Gastroesophageal sphincter (tissue), 3 donors: ENCODE measurements at regions not wholly inside any gene's neighbourhood (a gene's known extent, or its start where the extent isn't known, plus 50 kb on each side); places are given as distances from the start of the nearest gene placed in this dataset.

Source experiments
- POLR2A ChIP-seq, 2 donors: fragments of 450-650 bp; IDR thresholded peaks; one replicate each; pipeline ENCODE4 v1.6.1; 2017; ENCODE audit warnings: antibody characterized with exemption in 2 of 2, mild to moderate bottlenecking in 2 of 2, moderate library complexity in 1 of 2
- POLR2AphosphoS5 ChIP-seq: sonication (generic); formaldehyde crosslinking; IDR thresholded peaks from one replicate; pipeline ENCODE4 v1.6.1; 2017; ENCODE audit warnings: antibody characterized with exemption
- TF ChIP-seq, protein P1 (sequence below), 4 experiments: fragments of 200-600 bp in 2 of 4; fragments of 450-650 bp in 2 of 4; sonication (generic) in 1 of 4; IDR thresholded peaks; one replicate each; pipeline ENCODE4 v1.5.1; 2017 to 2019; ENCODE audit warnings: antibody characterized with exemption in 4 of 4, mild to moderate bottlenecking in 2 of 4, moderate library complexity in 2 of 4

- TF ChIP-seq POLR2A (IDR thresholded peaks at IDR 0.05) (no peak), POLR2AphosphoS5 (no peak)
- TF ChIP-seq, protein P1, sequence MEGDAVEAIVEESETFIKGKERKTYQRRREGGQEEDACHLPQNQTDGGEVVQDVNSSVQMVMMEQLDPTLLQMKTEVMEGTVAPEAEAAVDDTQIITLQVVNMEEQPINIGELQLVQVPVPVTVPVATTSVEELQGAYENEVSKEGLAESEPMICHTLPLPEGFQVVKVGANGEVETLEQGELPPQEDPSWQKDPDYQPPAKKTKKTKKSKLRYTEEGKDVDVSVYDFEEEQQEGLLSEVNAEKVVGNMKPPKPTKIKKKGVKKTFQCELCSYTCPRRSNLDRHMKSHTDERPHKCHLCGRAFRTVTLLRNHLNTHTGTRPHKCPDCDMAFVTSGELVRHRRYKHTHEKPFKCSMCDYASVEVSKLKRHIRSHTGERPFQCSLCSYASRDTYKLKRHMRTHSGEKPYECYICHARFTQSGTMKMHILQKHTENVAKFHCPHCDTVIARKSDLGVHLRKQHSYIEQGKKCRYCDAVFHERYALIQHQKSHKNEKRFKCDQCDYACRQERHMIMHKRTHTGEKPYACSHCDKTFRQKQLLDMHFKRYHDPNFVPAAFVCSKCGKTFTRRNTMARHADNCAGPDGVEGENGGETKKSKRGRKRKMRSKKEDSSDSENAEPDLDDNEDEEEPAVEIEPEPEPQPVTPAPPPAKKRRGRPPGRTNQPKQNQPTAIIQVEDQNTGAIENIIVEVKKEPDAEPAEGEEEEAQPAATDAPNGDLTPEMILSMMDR (IDR thresholded peaks at IDR 0.05), result no peak
Observed at GRCh38 chr9:19926774-19927173, 137.9 kb upstream of the SLC24A2 start.
